Muscle of arm (tissue), 1 donor: ENCODE measurements at regions not wholly inside any gene's neighbourhood (a gene's known extent, or its start where the extent isn't known, plus 50 kb on each side); places are given as distances from the start of the nearest gene placed in this dataset.

ENCODE experiments used
- DNase-seq: peaks from one replicate; pipeline ENCODE4 v3.0.0-alpha.2; 2013

DNA sequence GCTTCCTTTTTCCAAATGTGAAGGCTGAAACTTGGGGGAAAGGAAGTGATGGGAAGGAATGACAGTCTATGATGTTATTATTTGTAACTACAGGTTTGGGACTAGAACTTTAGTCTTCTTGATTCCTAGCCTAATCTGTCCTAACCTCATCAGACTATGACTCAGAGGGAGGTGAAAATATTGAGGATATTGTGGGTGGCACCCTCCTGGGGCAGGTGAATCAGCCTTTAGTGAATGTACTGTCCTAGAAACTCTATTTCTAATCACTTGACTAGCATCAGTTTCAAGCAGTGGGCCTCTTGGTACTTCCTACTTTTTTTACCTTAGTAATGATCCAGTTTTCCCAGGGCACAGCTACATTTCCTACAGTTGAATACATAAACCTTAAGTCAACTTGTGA is 829.0 kb upstream of the API5 start:
- no peak for DNase-seq

DNA sequence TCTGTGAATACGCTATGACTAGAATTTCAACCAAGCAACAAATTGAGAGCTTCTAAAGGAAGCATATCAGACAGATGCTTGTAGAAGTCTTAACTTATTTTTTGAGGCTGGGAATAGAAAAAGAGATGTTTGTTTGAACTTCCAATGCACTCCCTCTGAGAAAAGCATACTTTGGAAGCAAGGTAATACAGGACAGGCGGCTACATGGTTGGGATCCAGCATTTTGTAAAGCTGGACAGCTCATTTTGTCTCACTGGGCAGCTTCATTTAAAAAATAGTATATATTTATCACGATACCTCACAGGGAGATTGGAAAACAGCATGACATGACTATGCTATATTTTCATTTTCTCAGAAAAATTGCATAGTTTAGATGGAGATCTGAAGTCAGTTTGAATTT is 821.3 kb upstream of the API5 start:
- peak; percentile 56 for DNase-seq

DNA sequence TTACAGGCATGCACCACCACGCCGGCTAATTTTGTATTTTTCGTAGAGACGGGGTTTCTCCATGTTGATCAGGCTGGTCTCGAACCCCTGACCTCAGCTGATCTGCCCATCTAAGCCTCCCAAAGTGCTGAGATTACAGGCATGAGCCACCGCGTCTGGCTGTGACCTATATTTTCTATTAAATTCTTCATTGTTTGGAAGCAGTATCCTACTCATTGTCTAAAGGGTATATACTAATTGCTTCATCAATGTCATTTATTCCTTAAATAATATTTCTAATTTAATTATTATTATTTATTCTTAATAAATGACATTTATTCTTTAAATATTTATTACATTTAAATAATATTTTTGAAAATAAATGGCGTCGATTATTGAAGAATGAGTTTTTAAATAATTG is 817.3 kb upstream of the API5 start:
- DNase-seq, result no peak

DNA sequence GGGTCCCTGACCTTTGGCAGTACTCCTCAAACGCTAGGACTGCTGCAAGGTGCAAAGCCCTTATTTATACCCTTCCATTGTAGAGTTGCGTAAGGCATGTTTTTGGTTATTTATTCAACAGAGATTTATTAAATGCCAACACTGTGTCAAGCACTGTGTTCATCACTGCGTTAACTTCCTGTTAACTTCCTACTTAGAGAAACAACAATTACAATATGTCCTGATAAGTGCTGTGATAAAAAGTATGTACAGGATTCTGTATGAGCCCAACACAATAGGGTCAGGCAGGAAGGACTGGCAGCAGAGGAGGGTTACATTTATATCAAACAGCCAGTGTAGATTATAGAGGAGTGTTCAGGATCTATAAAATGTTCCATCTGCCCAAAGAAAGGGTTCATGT is 812.8 kb upstream of the API5 start:
- no peak for DNase-seq

DNA sequence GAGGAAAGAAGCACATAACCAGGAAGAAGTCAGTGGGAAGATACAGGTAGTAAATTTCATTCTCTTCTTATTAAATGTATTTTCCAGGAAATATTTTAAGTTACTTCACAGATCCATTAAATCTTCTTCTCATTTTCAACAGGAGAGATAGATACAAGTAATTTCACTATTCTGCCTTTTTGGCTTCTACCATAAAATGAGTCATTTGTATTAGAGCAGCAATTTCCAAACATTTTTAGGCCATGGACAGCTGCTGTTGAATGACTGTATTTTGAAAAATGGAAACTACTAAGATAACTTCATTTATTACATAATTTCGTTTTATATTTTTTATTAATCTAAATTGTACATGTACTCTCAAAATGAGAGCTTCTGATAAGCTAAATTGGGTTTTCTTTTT is 809.6 kb upstream of the API5 start:
- DNase-seq, result no peak

DNA sequence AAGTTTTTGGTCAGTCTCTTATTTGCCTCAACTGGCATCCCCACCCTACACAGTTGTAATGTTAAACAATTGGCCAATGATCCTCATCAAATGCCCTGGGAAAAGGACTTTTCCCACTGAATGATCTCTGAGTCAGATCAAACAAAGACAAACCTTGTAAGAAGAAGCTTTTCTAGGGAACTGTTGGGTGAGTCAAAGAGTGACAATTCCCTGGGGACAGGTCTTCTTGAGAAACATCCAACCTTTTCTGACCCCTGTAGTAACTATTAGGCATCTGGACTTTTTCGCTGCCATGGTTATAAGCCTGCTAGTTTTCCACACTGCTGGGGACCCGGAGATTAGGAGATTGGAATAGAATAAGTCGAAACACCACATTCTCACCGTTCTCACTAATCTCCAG is 789.8 kb upstream of the API5 start:
- no peak for DNase-seq

DNA sequence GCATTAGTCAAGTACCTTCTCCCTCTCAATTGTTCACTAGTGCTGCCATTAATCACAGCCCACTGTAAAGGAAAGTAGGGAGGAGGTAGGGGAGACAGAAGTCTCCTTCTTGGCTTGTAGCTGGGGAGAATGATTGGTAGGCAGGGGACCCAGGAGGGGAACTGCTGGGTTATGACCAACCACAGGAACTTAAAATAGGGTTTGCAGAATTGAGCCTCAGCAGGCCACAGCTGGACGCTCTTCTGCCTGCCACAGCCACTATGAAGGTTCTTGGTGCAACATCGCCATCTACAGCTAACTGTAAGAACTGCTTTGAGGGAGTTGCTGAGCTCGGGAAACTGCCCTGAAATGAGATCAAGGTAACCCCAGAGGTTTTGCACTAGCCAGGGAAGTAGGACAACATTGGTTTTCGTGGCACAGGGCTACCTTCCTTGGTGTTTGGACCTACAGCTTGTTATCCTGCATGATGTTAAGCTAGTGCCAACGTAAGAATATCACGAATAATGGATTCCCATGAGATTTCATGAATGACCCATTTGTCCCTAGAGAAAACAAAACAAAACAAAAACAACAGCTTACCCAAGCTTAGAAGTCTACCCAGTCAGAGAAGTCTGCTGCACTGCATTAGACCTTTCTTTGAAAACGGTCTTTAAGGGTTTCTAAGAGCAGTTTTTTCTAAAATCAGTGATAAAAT is 787.1 kb upstream of the API5 start:
- DNase-seq, result peak; percentile 84

DNA sequence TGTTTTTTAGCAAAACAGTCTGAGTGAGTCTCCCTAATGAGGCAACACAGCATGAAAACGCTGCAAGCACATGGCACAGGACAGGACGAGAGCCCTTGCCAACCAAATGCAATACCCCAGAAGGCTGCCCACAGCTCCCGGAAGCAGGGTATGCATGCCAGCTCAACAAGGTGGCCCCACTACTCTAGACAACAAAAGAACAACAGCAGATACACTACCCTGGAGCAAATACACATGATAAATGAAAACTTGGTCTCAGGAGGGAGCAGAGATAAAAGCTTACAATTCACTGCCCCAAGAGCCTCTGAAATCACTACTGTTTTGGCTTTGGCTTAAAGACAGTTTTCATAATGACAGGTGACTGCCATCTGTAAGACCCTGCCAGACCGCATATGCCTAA is 785.4 kb upstream of the API5 start:
- no peak for DNase-seq

DNA sequence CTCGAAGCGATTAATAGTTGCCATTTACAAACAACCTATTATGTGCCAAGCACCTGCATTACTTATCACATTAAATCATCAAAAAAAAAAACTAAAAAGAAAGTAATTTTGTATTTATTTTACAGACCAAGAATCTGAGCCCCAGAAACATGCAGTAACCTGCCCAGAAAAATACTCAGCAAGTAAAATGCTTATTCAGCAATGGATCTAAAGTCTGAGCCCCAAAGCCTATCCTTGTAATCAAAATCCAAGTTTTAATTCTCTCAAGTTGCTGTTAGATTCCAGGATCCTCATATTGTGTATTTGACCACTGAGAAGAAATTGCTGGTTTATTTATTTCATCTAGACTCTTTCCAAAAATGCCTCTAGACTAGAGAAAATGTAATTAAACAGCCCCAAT is 783.3 kb upstream of the API5 start:
- no peak for DNase-seq

DNA sequence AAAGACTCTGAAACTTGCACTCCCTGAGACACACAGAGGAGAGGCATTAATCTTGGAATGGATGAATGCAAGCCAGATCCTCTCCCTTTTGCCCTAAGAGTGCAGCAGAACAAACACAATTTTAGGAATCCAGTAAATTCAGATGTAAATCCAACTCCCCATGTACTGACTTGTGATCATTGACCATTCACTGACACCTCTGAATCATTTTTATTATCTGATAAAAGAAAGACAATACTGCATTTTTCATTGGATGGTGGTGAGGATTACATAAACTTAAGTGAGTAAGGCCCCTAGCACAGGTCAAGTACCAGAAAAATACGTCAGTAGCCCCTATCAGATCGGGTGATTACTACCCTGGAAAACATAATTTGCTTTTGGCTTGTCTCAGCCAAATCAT is 782.9 kb upstream of the API5 start:
- no peak for DNase-seq

DNA sequence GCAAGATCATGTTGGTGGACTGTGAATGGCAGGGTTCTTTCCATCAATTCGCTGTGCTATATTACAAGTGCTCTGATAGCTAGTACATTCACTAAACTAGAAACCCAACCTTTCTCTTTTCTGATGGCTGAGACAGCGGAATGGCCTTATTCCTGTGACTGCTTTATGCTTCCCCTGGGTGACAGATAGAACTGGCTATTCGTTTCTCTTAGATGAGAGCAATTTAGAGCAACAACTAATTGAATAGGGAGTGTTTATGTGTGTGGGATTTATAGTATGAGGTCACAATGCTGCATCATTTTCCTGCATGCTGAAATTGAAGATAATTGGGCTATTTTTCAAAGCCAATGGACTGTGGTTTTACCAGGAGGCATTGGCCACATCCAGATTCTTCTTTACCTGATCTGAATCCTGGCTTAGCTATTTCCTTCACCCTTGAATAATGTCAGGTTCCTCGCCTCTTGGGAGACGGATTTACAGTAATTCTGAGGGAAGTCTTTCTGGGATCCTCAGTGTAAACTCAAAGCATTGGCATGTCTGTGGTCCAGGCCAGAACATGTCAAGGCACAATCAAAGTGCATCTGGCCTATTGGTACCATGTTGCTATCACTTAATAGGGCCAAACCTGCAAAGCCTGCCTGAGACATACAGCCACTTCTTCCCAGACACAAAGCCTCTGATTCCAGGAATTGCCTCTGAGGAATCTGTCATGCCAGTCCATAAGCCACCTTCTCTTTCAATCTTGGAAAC is 775.0 kb upstream of the API5 start:
- no peak for DNase-seq

DNA sequence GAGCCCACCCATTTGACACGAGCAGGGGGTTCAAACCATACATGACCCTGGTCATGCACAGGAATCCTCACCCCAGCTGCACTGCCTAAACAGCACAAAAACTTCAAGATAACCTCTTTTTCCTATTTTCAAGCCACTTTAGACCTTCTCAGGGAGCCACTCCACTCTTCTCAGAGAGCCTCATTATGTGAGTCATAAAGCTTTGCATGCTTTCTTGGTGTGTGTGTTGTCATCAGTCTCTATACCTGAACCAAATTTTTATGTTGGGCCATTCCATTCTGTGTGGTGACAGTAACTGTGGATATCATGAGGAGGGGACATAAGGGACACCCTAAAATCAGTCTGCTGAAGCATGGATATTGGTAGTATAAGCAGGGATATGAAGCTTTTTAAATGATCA is 769.5 kb upstream of the API5 start:
- DNase-seq, result no peak

DNA sequence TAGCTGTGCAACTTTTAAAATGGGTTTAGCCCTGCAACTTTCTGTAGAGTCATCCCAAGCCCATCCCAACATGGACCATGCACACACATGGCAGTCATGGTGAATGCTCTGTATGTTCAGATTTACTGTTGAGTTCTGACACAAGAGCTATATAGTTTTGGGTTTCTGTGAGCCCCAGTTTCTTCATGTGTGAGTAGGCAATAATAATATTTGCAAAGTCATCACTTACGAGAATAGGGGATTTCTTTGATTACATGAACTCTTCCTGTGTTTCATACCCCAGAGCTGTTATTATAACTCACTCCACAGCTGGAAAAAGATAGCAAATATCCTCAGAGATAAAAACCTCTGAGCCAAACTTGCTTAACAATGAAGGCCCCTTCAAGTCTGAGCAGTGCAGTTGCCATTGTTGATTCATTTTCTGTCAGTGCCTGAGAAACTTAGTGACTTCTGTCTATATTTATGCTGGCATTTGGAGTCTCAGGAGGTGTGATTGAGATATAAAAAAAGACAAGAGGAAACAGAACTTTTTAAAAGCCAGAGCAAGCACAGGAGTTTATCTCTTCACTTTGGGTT is 767.9 kb upstream of the API5 start:
- no peak for DNase-seq

DNA sequence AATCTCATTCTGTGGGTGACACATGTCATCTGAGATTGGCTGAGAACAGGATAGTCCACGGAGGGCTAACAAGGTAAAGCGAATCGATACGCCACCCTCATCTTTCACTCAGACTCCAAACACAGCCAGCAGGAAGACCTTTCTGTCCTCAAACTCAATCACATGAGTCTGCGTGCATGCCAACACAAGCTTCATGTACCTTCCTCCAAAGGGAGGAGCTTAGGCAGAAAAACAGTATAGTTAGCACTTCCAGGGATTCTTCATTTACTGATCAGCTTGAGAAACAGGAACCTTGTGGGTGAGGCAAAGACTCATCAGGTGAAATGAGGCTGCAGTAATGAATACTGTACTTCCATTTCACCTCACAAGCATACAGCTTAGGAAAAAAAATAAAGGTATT is 767.1 kb upstream of the API5 start:
- DNase-seq, result no peak

DNA sequence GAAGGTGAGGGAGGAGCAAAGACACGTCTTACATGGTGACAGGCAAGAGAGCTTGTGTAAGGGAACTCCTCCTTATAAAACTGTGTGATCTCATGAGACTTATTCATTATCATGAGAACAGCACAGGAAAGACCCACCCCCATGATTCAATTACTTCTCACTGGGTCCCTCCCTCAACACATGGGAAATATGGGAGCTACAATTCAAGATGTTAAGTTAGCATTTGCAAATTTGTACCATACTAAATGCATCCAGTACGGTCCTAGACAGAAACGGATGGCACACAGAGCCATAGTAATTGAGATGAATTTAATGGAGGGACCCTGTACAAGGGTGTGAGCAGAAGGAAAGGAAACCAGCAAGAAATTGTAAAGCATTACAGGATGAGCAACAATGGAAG is 765.8 kb upstream of the API5 start:
- no peak for DNase-seq

DNA sequence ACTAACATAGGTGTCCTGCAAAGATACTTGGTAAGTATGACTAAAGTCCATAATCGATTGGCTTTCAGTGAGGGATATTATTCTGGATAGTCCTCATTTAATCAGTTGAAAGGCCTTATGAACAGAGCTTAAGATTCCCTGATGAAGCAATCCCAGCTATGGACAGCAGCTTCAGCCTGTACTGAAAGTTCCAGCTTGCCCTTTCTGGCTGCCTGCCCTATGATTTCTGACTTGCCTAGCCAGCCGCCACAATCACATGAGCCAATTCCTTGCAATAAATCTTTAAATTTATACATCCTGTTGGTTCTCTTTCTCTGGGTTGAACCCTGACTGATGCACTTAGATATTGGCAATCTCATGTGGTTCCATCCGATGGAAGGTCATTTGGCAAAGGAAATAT is 759.0 kb upstream of the API5 start:
- no peak for DNase-seq

DNA sequence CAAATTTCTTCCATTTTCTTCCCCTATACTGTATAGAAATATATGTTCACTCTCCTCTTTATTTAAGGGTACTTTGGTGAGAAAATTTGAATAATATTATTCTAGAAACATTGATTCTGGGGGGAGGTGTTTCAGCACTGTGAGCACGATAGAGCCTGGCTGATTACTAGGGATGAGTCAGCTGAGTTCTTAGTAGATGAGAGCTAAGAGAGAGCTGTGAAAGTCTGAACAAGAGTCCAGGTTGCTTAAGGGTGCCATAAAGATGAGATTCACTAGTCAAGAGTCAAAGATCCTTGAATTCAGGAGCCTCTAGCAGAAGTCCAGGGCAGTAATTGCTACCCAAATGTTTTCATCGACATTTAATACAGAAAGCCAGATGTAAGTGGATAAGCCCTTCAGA is 756.6 kb upstream of the API5 start:
- DNase-seq, result no peak

DNA sequence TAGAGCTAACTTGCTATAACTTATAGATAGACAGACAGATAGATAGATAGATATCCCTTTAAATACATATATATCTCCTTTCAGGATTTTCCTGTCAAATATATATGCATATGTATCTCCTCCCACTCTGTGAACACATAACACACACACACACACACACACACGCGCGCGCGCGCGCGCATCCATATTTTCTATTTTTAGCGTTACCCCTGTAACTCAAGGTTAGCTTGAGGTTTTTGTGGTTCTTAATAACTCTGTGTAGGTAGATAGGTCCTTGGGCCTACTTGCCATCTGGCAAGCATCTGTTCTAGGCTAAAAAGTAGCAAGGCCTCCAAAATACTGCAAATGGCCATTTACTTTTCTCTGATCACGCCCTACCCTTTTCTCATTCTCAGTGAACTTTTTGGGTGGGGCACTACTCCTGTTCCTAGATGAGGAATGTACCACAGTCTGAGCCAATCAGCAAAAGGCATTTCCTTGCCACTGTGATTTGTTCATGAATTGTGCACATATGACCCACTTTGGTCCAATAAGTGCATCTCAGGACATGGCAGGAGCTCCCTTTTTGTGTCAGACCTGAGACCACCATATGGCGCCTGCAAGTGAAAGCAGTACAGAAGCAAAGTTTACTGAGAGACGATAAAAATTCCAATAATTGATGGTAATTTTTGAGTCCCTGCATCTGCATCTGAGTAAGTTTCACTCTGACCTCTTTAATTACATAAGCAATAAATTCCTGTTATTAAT is 740.5 kb upstream of the API5 start:
- no peak for DNase-seq

DNA sequence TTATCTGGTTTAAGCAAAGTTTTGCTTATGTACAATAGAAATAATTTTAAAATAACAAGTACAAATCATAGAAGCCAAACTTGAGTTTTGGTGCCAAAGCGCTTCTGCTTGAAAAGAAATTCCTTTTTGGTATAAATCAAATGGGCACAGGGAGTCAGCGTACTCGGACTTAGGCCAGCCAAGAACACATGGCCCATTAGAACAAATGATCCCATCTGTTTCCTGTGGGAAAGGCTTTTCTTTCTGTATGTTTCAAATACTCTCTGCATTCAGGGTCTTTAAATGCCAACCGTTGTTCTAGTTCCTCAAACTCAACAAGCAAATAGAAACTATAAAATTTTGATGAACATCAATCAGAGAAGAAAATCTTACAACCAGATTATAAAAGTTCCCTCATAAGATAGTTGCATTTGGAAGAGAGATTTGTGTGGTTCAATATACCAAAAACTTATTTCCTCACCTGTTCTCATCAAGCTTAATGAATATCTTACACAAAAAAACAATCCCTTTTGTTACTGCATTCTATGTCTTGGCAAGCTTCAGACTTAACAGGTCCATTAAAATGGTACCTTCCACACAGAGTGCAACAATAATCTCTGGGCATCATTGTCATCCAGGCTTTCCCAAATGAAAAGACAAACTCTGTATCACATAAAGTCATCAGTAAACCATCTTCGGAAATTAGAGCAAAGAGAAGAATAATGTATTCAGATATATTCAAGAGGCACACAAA is 739.8 kb upstream of the API5 start:
- no peak for DNase-seq

DNA sequence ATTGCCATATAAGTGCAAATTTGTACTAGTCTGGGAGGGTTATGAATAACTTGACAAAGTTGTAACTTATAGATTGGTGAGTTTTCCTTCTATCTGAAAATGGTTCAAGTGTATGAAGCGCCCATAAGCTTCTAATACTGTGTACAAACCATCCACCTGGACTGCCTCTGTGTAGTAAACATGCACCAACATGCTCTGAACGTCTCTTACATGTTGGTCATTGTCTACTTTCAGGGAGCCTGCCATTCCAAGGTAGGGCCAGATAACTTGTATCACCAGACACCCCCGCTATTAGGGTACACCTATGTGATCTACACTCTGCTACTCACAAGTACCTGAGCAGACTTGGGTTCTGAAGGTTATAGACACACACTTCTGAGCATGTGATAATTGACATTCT is 735.5 kb upstream of the API5 start:
- DNase-seq, result no peak

DNA sequence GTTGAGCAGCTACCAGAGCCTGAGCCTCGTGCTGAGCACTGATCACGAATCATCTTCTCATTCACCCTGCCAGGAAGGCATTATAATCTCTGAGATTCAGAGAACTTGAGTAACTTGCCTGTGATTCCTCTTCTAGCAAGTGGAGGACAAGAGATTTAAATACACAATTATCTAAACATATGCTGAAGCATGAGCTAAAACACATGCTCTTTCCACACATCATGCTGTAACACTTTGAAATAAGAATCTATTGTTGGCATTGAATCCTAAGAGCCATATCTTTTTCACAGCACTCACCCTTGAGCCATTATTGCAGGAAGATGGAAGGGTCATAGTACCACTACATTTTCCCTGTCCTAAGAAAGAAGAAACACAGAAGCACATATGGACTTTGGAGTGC is 722.5 kb upstream of the API5 start:
- no peak for DNase-seq

DNA sequence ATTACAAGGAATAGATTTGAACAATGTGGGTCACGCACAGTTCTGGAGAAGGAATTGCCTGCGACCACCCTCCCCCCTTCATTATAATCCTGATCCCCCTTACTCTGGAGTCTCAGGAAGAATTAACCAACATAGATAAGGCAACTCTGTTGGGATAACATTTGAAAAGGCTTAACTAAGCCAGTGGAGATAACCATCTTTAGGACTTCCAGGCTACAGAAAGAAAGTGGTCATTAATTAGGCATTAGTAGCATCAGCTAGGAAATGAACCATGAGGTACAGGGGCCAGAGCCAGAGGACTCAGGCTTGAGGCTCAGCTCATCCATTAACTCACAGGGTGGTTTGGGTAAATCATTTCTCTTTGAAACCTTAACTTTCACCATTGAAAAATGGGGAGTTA is 720.0 kb upstream of the API5 start:
- DNase-seq, result no peak
